ENCODE measurements at regions not wholly inside any gene's neighbourhood (a gene's known extent, or its start where the extent isn't known, plus 50 kb on each side); places are given as distances from the start of the nearest gene placed in this dataset.

- H3K9me3 ChIP-seq (ENCODE audit: control insufficient read depth, low read depth, low read length): no peaks in the 10 kb centered on the region
- H3K79me2 ChIP-seq (ENCODE audit: control insufficient read depth, insufficient read depth, low read length): no peaks in the 10 kb centered on the region
- H3K36me3 ChIP-seq (ENCODE audit: control insufficient read depth in 2 of 2, extremely low read depth in 1 of 2, insufficient read depth in 2 of 2, low read length in 2 of 2): no peaks in the 10 kb centered on the region
- dilution Hi-C loops (cut with MboI; ENCODE audit: extremely low pct_ligation_motif_present, low sequenced_read_pairs): no loop called here
- no peaks in the 10 kb centered on the region for H3K27me3 ChIP-seq (ENCODE audit: control insufficient read depth, extremely low read depth, insufficient read depth, low read length)
- no peaks in the 10 kb centered on the region for H3K9me1 ChIP-seq (ENCODE audit: control insufficient read depth, extremely low read depth, insufficient read depth, low read length)
- H3K27ac ChIP-seq (ENCODE audit: control insufficient read depth, insufficient read depth, low read length): no peak overlapping the region
- no peak overlapping the region for H3K4me3 ChIP-seq (ENCODE audit: control insufficient read depth in 2 of 3, extremely low read depth in 1 of 3, insufficient read depth in 2 of 3, low read depth in 1 of 3, low read length in 3 of 3)
- no peaks in the 10 kb centered on the region for H3K4me1 ChIP-seq (ENCODE audit: control insufficient read depth, extremely low read depth, insufficient read depth, low read length)
- no peak overlapping the region for H3K4me2 ChIP-seq (ENCODE audit: control insufficient read depth, extremely low read depth, insufficient read depth, low read depth, low read length)
- no peak for TF ChIP-seq EZH2 (IDR thresholded peaks at IDR 0.05; ENCODE audit: low read length)
- TF ChIP-seq, protein P1, sequence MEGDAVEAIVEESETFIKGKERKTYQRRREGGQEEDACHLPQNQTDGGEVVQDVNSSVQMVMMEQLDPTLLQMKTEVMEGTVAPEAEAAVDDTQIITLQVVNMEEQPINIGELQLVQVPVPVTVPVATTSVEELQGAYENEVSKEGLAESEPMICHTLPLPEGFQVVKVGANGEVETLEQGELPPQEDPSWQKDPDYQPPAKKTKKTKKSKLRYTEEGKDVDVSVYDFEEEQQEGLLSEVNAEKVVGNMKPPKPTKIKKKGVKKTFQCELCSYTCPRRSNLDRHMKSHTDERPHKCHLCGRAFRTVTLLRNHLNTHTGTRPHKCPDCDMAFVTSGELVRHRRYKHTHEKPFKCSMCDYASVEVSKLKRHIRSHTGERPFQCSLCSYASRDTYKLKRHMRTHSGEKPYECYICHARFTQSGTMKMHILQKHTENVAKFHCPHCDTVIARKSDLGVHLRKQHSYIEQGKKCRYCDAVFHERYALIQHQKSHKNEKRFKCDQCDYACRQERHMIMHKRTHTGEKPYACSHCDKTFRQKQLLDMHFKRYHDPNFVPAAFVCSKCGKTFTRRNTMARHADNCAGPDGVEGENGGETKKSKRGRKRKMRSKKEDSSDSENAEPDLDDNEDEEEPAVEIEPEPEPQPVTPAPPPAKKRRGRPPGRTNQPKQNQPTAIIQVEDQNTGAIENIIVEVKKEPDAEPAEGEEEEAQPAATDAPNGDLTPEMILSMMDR (optimal IDR thresholded peaks at IDR 0.05 in 1 of 3, IDR thresholded peaks at IDR 0.05 in 1 of 3, conservative IDR thresholded peaks at IDR 0.05 in 1 of 3; ENCODE audit: extremely low read depth in 1 of 3, insufficient read depth in 2 of 3, low read length in 3 of 3): no peak
- no peak overlapping the region for H3K9ac ChIP-seq (ENCODE audit: control insufficient read depth, extremely low read depth, insufficient read depth, low read length)
- H4K20me1 ChIP-seq (ENCODE audit: control insufficient read depth, extremely low read depth, insufficient read depth, low read length): no peaks in the 10 kb centered on the region
- DNase-seq (ENCODE audit: low read depth, low spot score) (no peak), FAIRE-seq (no peak)
- no peak overlapping the region for H2AFZ ChIP-seq (ENCODE audit: control insufficient read depth, low read length)
Observed at GRCh38 chr11:113615098-113615497, 91.0 kb downstream of the TMPRSS5 start.

- Histone ChIP-seq H3K4me2 (ENCODE audit: control insufficient read depth, extremely low read depth, insufficient read depth, low read depth, low read length) (no peak overlapping the region), H3K27ac (ENCODE audit: control insufficient read depth, insufficient read depth, low read length) (no peak overlapping the region), H4K20me1 (ENCODE audit: control insufficient read depth, extremely low read depth, insufficient read depth, low read length) (no peaks in the 10 kb centered on the region), H3K4me3 (ENCODE audit: control insufficient read depth in 2 of 3, extremely low read depth in 1 of 3, insufficient read depth in 2 of 3, low read depth in 1 of 3, low read length in 3 of 3) (no peak overlapping the region), H3K9ac (ENCODE audit: control insufficient read depth, extremely low read depth, insufficient read depth, low read length) (no peak overlapping the region), H3K4me1 (ENCODE audit: control insufficient read depth, extremely low read depth, insufficient read depth, low read length) (no peaks in the 10 kb centered on the region), H3K79me2 (ENCODE audit: control insufficient read depth, insufficient read depth, low read length) (no peaks in the 10 kb centered on the region), H2AFZ (ENCODE audit: control insufficient read depth, low read length) (no peak overlapping the region), H3K9me1 (ENCODE audit: control insufficient read depth, extremely low read depth, insufficient read depth, low read length) (no peaks in the 10 kb centered on the region), H3K27me3 (ENCODE audit: control insufficient read depth, extremely low read depth, insufficient read depth, low read length) (no peaks in the 10 kb centered on the region), H3K36me3 (ENCODE audit: control insufficient read depth in 2 of 2, extremely low read depth in 1 of 2, insufficient read depth in 2 of 2, low read length in 2 of 2) (no peaks in the 10 kb centered on the region), H3K9me3 (ENCODE audit: control insufficient read depth, low read depth, low read length) (no peaks in the 10 kb centered on the region)
- FAIRE-seq (no peak), DNase-seq (ENCODE audit: low read depth, low spot score) (no peak)
- dilution Hi-C loops (cut with MboI; ENCODE audit: extremely low pct_ligation_motif_present, low sequenced_read_pairs): no loop called here
- no peak for TF ChIP-seq EZH2 (IDR thresholded peaks at IDR 0.05; ENCODE audit: low read length)
- TF ChIP-seq, protein P1 (optimal IDR thresholded peaks at IDR 0.05 in 1 of 3, IDR thresholded peaks at IDR 0.05 in 1 of 3, conservative IDR thresholded peaks at IDR 0.05 in 1 of 3; ENCODE audit: extremely low read depth in 1 of 3, insufficient read depth in 2 of 3, low read length in 3 of 3): no peak
Observed at GRCh38 chr11:113614097-113614496, 92.0 kb downstream of the TMPRSS5 start.
